ENCODE measurements at regions not wholly inside any gene's neighbourhood (a gene's known extent, or its start where the extent isn't known, plus 50 kb on each side); places are given as distances from the start of the nearest gene placed in this dataset.

DNA sequence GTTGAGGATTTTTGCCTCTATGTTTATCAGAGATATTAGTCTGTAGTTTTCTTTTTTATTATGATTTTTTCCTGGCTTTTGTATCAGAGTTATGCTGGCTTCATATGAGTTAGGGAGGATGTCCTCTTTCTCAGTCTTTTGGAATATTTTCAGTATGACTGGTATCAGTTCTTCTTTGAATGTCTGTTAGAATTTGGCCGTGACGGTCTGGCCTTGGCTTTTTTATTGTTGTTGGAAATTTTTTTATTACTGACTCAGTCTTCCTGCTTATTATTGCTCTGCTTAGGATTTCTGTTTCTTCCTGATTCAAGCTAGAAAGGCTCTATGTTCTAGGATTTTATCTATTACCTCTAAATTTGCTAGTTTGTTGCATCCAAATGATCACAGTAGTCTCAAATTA lies 421.9 kb downstream of the CDH10 start:
- TF ChIP-seq, protein P1, sequence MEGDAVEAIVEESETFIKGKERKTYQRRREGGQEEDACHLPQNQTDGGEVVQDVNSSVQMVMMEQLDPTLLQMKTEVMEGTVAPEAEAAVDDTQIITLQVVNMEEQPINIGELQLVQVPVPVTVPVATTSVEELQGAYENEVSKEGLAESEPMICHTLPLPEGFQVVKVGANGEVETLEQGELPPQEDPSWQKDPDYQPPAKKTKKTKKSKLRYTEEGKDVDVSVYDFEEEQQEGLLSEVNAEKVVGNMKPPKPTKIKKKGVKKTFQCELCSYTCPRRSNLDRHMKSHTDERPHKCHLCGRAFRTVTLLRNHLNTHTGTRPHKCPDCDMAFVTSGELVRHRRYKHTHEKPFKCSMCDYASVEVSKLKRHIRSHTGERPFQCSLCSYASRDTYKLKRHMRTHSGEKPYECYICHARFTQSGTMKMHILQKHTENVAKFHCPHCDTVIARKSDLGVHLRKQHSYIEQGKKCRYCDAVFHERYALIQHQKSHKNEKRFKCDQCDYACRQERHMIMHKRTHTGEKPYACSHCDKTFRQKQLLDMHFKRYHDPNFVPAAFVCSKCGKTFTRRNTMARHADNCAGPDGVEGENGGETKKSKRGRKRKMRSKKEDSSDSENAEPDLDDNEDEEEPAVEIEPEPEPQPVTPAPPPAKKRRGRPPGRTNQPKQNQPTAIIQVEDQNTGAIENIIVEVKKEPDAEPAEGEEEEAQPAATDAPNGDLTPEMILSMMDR (IDR thresholded peaks at IDR 0.05; ENCODE audit: poor library complexity, severe bottlenecking): no peak
- TF ChIP-seq EP300 (conservative IDR thresholded peaks at IDR 0.05; ENCODE audit: poor library complexity, severe bottlenecking): no peak
